Trophoblast cell (in vitro differentiated cells and primary cell): ENCODE measurements at regions not wholly inside any gene's neighbourhood (a gene's known extent, or its start where the extent isn't known, plus 50 kb on each side); places are given as distances from the start of the nearest gene placed in this dataset.

Source experiments
- DNase-seq, 2 donors: peaks; one replicate each; pipeline ENCODE4 v3.0.0-alpha.2; 2016
- H2AFZ ChIP-seq: 2 replicates; pipeline ENCODE4 v1.6.1; 2013; ENCODE audit warnings: low read length, moderate library complexity, mild to moderate bottlenecking; ENCODE audit not compliant: insufficient read depth, poor library complexity
- H2AK5ac ChIP-seq: 2 replicates; pipeline ENCODE4 v1.6.1; 2013; ENCODE audit warnings: mild to moderate bottlenecking, low read length
- H2BK120ac ChIP-seq: 2 replicates; pipeline ENCODE4 v1.6.1; 2013; ENCODE audit warnings: low read length, mild to moderate bottlenecking, moderate library complexity; ENCODE audit not compliant: insufficient read depth, poor library complexity
- H2BK12ac ChIP-seq: 2 replicates; pipeline ENCODE4 v1.6.1; 2013; ENCODE audit warnings: mild to moderate bottlenecking, low read length, moderate library complexity
- H2BK5ac ChIP-seq: 2 replicates; pipeline ENCODE4 v1.6.1; 2013; ENCODE audit warnings: low read length, low read depth, moderate library complexity, mild to moderate bottlenecking; ENCODE audit not compliant: poor library complexity
- H3K14ac ChIP-seq: 2 replicates; pipeline ENCODE4 v1.6.1; 2013; ENCODE audit warnings: mild to moderate bottlenecking, low read length
- H3K18ac ChIP-seq: 2 replicates; pipeline ENCODE4 v1.6.1; 2013; ENCODE audit warnings: mild to moderate bottlenecking, low read length
- H3K23ac ChIP-seq: 2 replicates; pipeline ENCODE4 v1.6.1; 2013; ENCODE audit warnings: low read length
- H3K27ac ChIP-seq: 2 replicates; pipeline ENCODE4 v1.5.1; 2013; ENCODE audit warnings: low read depth, mild to moderate bottlenecking, inconsistent platforms, low read length, moderate library complexity
- H3K27me3 ChIP-seq: 2 replicates; pipeline ENCODE4 v1.6.1; 2013; ENCODE audit warnings: inconsistent platforms, mild to moderate bottlenecking, low read length, moderate library complexity; ENCODE audit not compliant: insufficient read depth
- H3K36me3 ChIP-seq, 2 experiments: 1 replicate in 1 of 2; 2 replicates in 1 of 2; pipeline ENCODE4 v1.6.1; 2013; ENCODE audit warnings: low read length in 2 of 2, mild to moderate bottlenecking in 2 of 2, moderate library complexity in 1 of 2; ENCODE audit not compliant: insufficient read depth in 2 of 2, control insufficient read depth in 1 of 2
- H3K4ac ChIP-seq: 2 replicates; pipeline ENCODE4 v1.6.1; 2013; ENCODE audit warnings: low read depth, mild to moderate bottlenecking, low read length, moderate library complexity
- H3K4me1 ChIP-seq, 2 experiments: 1 replicate in 1 of 2; 2 replicates in 1 of 2; pipeline ENCODE4 v1.6.1; 2013; ENCODE audit warnings: low read length in 2 of 2, mild to moderate bottlenecking in 2 of 2, moderate library complexity in 1 of 2; ENCODE audit not compliant: insufficient read depth in 2 of 2, control insufficient read depth in 1 of 2
- H3K4me2 ChIP-seq: 2 replicates; pipeline ENCODE4 v1.6.1; 2013; ENCODE audit warnings: inconsistent platforms, mild to moderate bottlenecking, low read length, moderate library complexity
- H3K4me3 ChIP-seq: 2 replicates; pipeline ENCODE4 v1.5.1; 2013; ENCODE audit warnings: mild to moderate bottlenecking, low read depth, low read length, inconsistent platforms
- H3K79me1 ChIP-seq: one replicate; pipeline ENCODE4 v1.6.1; 2013; ENCODE audit warnings: low read length
- H3K79me2 ChIP-seq: 2 replicates; pipeline ENCODE4 v1.6.1; 2013; ENCODE audit warnings: low read length, mild to moderate bottlenecking; ENCODE audit not compliant: control insufficient read depth, insufficient read depth, poor library complexity
- H3K9ac ChIP-seq: 2 replicates; pipeline ENCODE4 v1.6.1; 2013; ENCODE audit warnings: mild to moderate bottlenecking, low read length
- H3K9me3 ChIP-seq: 2 replicates; pipeline ENCODE4 v1.6.1; 2013; ENCODE audit warnings: low read depth, mild to moderate bottlenecking, control low read depth, inconsistent platforms, low read length; ENCODE audit not compliant: insufficient read depth
- H4K12ac ChIP-seq: 2 replicates; pipeline ENCODE4 v1.6.1; 2013; ENCODE audit warnings: low read depth, mild to moderate bottlenecking, low read length, moderate library complexity
- H4K8ac ChIP-seq: 2 replicates; pipeline ENCODE4 v1.6.1; 2013; ENCODE audit warnings: low read depth, mild to moderate bottlenecking, low read length, moderate library complexity
- H4K91ac ChIP-seq: one replicate; pipeline ENCODE4 v1.6.1; 2013; ENCODE audit warnings: low read depth, mild to moderate bottlenecking, low read length, moderate library complexity
- WGBS: extraction: QIAGEN DNeasy Blood & Tissue Kit; methylation state at CpG from one replicate; pipeline ENCODE4 v1.1.7; 2013; ENCODE audit warnings: missing lambda C conversion rate; ENCODE audit not compliant: insufficient read length, insufficient coverage; ENCODE audit errors: extremely low coverage; 5-methylcytosine and 5-hydroxymethylcytosine counted together

DNA sequence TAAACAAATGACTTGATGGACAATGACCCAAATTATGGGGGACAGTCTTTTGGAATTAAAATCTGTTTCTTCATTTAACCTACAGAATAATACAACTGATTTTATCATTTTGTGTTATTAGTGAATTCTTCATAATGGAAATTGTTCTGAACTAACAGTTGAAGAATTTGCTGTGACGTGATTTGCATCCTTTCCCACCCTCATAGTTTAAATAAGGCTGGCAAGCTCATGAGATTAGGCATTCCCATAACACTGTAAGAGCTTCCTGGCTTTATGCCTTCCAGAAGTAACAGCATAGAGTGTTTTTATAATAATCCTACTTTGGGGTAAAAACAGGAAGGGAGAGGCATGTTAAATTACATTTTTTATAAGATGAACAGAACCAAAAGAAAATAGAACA, 95.7 kb downstream of the ATP6V1G3 start:
- Histone ChIP-seq H4K91ac (no peak overlapping the region), H3K36me3 (no peaks in the 10 kb centered on the region), H3K27ac (no peak overlapping the region), H3K79me1 (no peaks in the 10 kb centered on the region), H3K14ac (no peak overlapping the region), H3K79me2 (no peaks in the 10 kb centered on the region), H2AFZ (no peak overlapping the region), H3K23ac (no peak overlapping the region), H2BK5ac (no peak overlapping the region), H3K9ac (no peak overlapping the region), H3K4me1 (no peaks in the 10 kb centered on the region), H3K4ac (no peak overlapping the region), H4K8ac (no peak overlapping the region), H4K12ac (no peak overlapping the region), H3K18ac (no peak overlapping the region), H3K4me3 (no peak overlapping the region), H2BK12ac (no peak overlapping the region), H2BK120ac (no peak overlapping the region), H3K27me3 (no peaks in the 10 kb centered on the region), H2AK5ac (no peak overlapping the region), H3K4me2 (no peak overlapping the region), H3K9me3 (no peaks in the 10 kb centered on the region)
- peak in 1 of 2 donors; percentile 16 for DNase-seq
- no CpG with 5 or more reads among the region's 1 CpG for WGBS

DNA sequence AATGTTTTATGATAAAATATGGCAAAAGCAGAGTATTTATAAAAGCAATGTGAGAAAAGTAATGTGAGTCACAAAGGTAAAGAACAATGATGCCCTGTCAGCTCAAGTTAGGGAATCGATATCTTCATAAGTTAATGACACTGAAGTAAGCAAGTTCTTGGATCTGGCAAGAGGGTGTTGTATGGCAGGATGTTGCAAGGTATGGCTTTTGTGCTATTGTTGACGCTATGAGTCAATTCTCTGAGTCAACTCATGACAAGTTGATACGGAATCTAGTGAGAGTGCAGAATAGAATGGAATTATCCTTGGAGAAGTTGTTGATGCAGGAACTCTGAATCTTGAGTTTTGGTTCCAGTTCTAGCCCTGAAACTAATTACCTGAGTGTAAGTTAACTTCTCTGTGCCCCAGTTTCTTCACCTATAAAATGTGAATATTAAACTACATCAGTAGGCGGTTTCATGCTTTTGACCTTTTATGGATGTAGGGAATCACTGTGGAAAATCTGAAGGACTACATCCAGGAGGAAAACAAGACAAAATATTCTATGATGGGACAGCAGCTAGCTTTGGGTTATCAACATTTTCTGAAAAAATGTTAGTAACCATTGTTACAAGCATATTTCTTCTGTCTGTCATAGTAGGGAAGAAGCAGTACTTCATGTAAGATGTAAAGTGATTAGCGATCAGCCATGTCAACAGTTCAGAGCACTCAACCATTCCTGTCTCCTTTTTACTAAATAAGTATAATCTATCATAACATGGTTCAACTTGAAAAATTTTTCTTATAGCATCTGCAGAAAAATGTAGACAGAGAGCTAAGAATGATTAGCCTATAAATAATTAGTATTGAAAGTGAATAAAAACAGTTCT, 96.9 kb downstream of the ATP6V1G3 start:
- no peak overlapping the region for H4K91ac ChIP-seq
- no peak overlapping the region for H2BK5ac ChIP-seq
- no peaks in the 10 kb centered on the region for H3K79me1 ChIP-seq
- no peaks in the 10 kb centered on the region for H3K9me3 ChIP-seq
- H3K27me3 ChIP-seq, result no peaks in the 10 kb centered on the region
- no CpG with 5 or more reads among the region's 5 CpGs for WGBS
- H4K12ac ChIP-seq, result no peak overlapping the region
- H3K18ac ChIP-seq, result no peak overlapping the region
- H3K27ac ChIP-seq, result no peak overlapping the region
- H3K4ac ChIP-seq, result no peak overlapping the region
- no peak overlapping the region for H4K8ac ChIP-seq
- no peaks in the 10 kb centered on the region for H3K79me2 ChIP-seq
- no peak overlapping the region for H3K23ac ChIP-seq
- H2AFZ ChIP-seq, result no peak overlapping the region
- H3K4me1 ChIP-seq, result no peaks in the 10 kb centered on the region
- H3K36me3 ChIP-seq, result no peaks in the 10 kb centered on the region
- H2BK12ac ChIP-seq, result no peak overlapping the region
- H3K9ac ChIP-seq, result no peak overlapping the region
- H3K4me2 ChIP-seq, result no peak overlapping the region
- DNase-seq, result peak; percentile 38 to 80
- no peak overlapping the region for H2BK120ac ChIP-seq
- H3K14ac ChIP-seq, result no peak overlapping the region
- no peak overlapping the region for H3K4me3 ChIP-seq
- H2AK5ac ChIP-seq, result no peak overlapping the region

DNA sequence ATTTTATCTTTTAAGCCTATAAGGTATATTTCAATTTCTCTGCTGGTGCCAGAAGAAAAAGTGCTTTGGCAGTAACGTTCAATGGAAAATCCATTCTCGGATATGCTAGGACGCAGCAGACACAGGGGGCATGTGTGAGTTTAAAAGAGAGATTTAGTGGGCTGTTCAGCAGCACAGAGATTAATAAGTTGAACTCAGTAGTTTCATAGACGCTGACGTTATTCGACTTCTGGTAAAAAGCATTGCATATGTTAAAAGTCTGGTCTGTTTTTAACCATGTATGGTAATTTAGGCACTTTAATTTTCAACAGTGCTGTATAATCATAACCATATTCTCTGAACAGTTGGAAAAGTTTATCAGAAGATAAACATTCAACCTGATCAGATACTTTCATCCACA, 99.6 kb downstream of the ATP6V1G3 start:
- H3K4me3 ChIP-seq, result no peak overlapping the region
- no peak overlapping the region for H2BK5ac ChIP-seq
- H3K4me2 ChIP-seq, result no peak overlapping the region
- no peak overlapping the region for H2BK120ac ChIP-seq
- H3K23ac ChIP-seq, result no peak overlapping the region
- no peaks in the 10 kb centered on the region for H3K36me3 ChIP-seq
- no peak overlapping the region for H4K91ac ChIP-seq
- no peak overlapping the region for H3K9ac ChIP-seq
- no peaks in the 10 kb centered on the region for H3K79me1 ChIP-seq
- DNase-seq, result no peak
- no peak overlapping the region for H2AK5ac ChIP-seq
- no peaks in the 10 kb centered on the region for H3K4me1 ChIP-seq
- no peak overlapping the region for H3K18ac ChIP-seq
- no peak overlapping the region for H4K12ac ChIP-seq
- no peaks in the 10 kb centered on the region for H3K79me2 ChIP-seq
- no peak overlapping the region for H2BK12ac ChIP-seq
- no peaks in the 10 kb centered on the region for H3K27me3 ChIP-seq
- no peaks in the 10 kb centered on the region for H3K9me3 ChIP-seq
- H4K8ac ChIP-seq, result no peak overlapping the region
- H3K4ac ChIP-seq, result no peak overlapping the region
- no CpG with 5 or more reads among the region's 6 CpGs for WGBS
- H3K27ac ChIP-seq, result no peak overlapping the region
- no peak overlapping the region for H3K14ac ChIP-seq
- H2AFZ ChIP-seq, result no peak overlapping the region

DNA sequence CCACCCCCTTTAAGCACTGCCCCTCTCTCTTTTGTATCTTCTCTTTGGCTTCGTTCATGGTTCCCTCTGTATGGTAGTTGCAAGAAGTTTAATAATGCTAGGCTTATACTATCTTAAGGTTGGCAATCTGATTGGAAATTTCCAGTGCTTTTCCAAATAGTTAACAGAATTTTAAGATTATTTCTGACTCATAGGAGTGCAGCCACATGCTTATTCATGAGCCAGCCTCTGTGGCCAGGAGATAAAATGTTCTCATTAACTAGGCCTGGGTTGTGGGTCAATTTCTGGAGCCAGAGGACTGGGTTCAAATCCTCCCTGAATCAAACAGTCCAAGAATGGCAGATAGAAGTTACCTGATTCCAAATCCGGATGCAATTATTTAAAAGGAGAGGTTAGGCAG, 103.1 kb downstream of the ATP6V1G3 start:
- Histone ChIP-seq H3K79me1 (no peaks in the 10 kb centered on the region), H2BK12ac (no peak overlapping the region), H3K4me1 (no peaks in the 10 kb centered on the region), H3K27ac (no peak overlapping the region), H4K91ac (no peak overlapping the region), H3K79me2 (no peaks in the 10 kb centered on the region), H3K9ac (no peak overlapping the region), H2BK5ac (no peak overlapping the region), H3K18ac (no peak overlapping the region), H3K27me3 (no peaks in the 10 kb centered on the region), H3K4ac (no peak overlapping the region), H4K12ac (no peak overlapping the region), H3K9me3 (no peaks in the 10 kb centered on the region), H2AK5ac (no peak overlapping the region), H3K23ac (no peak overlapping the region), H3K36me3 (no peaks in the 10 kb centered on the region), H3K14ac (no peak overlapping the region), H2BK120ac (no peak overlapping the region), H3K4me2 (no peak overlapping the region), H4K8ac (no peak overlapping the region), H2AFZ (no peak overlapping the region), H3K4me3 (no peak overlapping the region)
- no CpG with 5 or more reads among the region's 2 CpGs for WGBS
- no peak for DNase-seq
